Endothelial cell of umbilical vein (primary cell): ENCODE measurements at regions not wholly inside any gene's neighbourhood (a gene's known extent, or its start where the extent isn't known, plus 50 kb on each side); places are given as distances from the start of the nearest gene placed in this dataset.

Experiments used
- BruUV-seq: library from RNA; stranded (reverse); fragments of 400-500 nt; replicated peaks from 2 replicates; lab custom pipeline; 2021; lab: Mats Ljungman, UMichigan
- CTCF ChIA-PET: fragments of 300-600, 350-600 bp; sonication (Branson Sonifier 250); formaldehyde crosslinking; loops from one replicate; lab custom pipeline; 2021; ENCODE audit warnings: antibody characterized with exemption, inconsistent platforms; lab: Charles Lee
- POLR2A ChIA-PET: fragments of 300-600, 350-600 bp; sonication (Branson Sonifier 250); formaldehyde crosslinking; loops from one replicate; lab custom pipeline; 2021; ENCODE audit warnings: antibody characterized with exemption, inconsistent platforms; lab: Charles Lee
- DNase-seq: peaks from one replicate; pipeline ENCODE4 v3.0.0-alpha.2; 2011; ENCODE audit warnings: low read depth, low spot score
- FAIRE-seq: peaks from 2 replicates; lab custom pipeline; 2011; peaks lifted over from hg19 to GRCh38; lab: Jason Lieb, UNC
- H2AFZ ChIP-seq: 2 replicates; pipeline ENCODE4 v1.6.0; 2012; ENCODE audit warnings: low read depth, low read length, control low read depth, inconsistent platforms
- H3K27ac ChIP-seq: 2 replicates; pipeline ENCODE4 v1.5.1; 2011; ENCODE audit warnings: low read depth, mild to moderate bottlenecking, control low read depth, low read length, moderate library complexity; ENCODE audit not compliant: insufficient read depth
- H3K27me3 ChIP-seq, 2 experiments: 2 replicates each; pipeline versions ENCODE4 v1.6.0 to v1.6.1; 2011; ENCODE audit warnings: low read length in 2 of 2, mixed read lengths in 1 of 2; ENCODE audit not compliant: control insufficient read depth in 2 of 2, insufficient read depth in 2 of 2
- H3K36me3 ChIP-seq, 2 experiments: 2 replicates in 1 of 2; 3 replicates in 1 of 2; pipeline ENCODE4 v1.5.1; 2011; ENCODE audit warnings: low read length in 2 of 2, mild to moderate bottlenecking in 1 of 2, moderate library complexity in 1 of 2; ENCODE audit not compliant: control insufficient read depth in 2 of 2, insufficient read depth in 2 of 2; ENCODE audit errors: extremely low read depth in 1 of 2
- H3K4me1 ChIP-seq: 3 replicates; pipeline ENCODE4 v1.5.1; 2011; ENCODE audit warnings: mild to moderate bottlenecking, low read length; ENCODE audit not compliant: control insufficient read depth, insufficient read depth; ENCODE audit errors: extremely low read depth
- H3K4me2 ChIP-seq: 2 replicates; pipeline ENCODE4 v1.6.1; 2011; ENCODE audit warnings: low read length, control low read depth, mixed read lengths; ENCODE audit not compliant: insufficient read depth
- H3K4me3 ChIP-seq, 3 experiments: fragments of 200-600 bp in 1 of 3; sonication (generic), shearing (Covaris generic) in 1 of 3; replicated peaks in 1 of 3; 2 replicates each; pipeline ENCODE4 v1.5.1; 2011 to 2016; ENCODE audit warnings: control low read depth in 3 of 3, low read length in 3 of 3, mild to moderate bottlenecking in 2 of 3, inconsistent platforms in 1 of 3, low read depth in 1 of 3, moderate library complexity in 1 of 3; ENCODE audit not compliant: insufficient read depth in 1 of 3
- H3K79me2 ChIP-seq: 2 replicates; pipeline ENCODE4 v1.6.0; 2012; ENCODE audit warnings: low read length, inconsistent platforms; ENCODE audit not compliant: control insufficient read depth, insufficient read depth
- H3K9ac ChIP-seq: replicated peaks from 2 replicates; pipeline ENCODE3; 2011; ENCODE audit warnings: low read length, control low read depth; ENCODE audit not compliant: insufficient read depth; ENCODE audit errors: extremely low read depth
- H3K9me1 ChIP-seq: replicated peaks from 3 replicates; pipeline ENCODE4 v1.6.0; 2011; ENCODE audit warnings: mild to moderate bottlenecking, low read length; ENCODE audit not compliant: control insufficient read depth, insufficient read depth; ENCODE audit errors: extremely low read depth
- H3K9me3 ChIP-seq: replicated peaks from 2 replicates; pipeline ENCODE4 v1.5.1; 2012; ENCODE audit warnings: low read length, inconsistent platforms; ENCODE audit not compliant: control insufficient read depth, insufficient read depth
- H4K20me1 ChIP-seq: replicated peaks from 2 replicates; pipeline ENCODE3; 2011; ENCODE audit warnings: mild to moderate bottlenecking, low read length; ENCODE audit not compliant: control insufficient read depth, insufficient read depth; ENCODE audit errors: extremely low read depth
- CTCF ChIP-seq, 2 donors: IDR thresholded peaks; 1 replicate in 1 of 2; 2 replicates in 1 of 2; pipeline ENCODE4 v1.5.1; 2011; ENCODE audit warnings: low read length in 2 of 2, mild to moderate bottlenecking in 2 of 2, moderate library complexity in 2 of 2, control low read depth in 1 of 2, inconsistent platforms in 1 of 2, low read depth in 1 of 2; ENCODE audit not compliant: insufficient read depth in 1 of 2; ENCODE audit errors: extremely low read depth in 1 of 2
- EZH2 ChIP-seq: IDR thresholded peaks from 2 replicates; pipeline ENCODE4 v1.6.1; 2012; ENCODE audit warnings: borderline replicate concordance, low read depth, mild to moderate bottlenecking, moderate library complexity, low read length, inconsistent platforms; ENCODE audit not compliant: severe bottlenecking
- FOS ChIP-seq: IDR thresholded peaks from 2 replicates; pipeline ENCODE4 v1.6.1; 2011; ENCODE audit warnings: mild to moderate bottlenecking, low read length, moderate library complexity, borderline replicate concordance; ENCODE audit not compliant: insufficient read depth
- GATA2 ChIP-seq: IDR thresholded peaks from 2 replicates; pipeline ENCODE4 v1.7.0; 2011; ENCODE audit warnings: low read depth, mild to moderate bottlenecking, moderate library complexity, mixed read lengths, low read length; ENCODE audit not compliant: insufficient read length, insufficient read depth
- JUN ChIP-seq: IDR thresholded peaks from 2 replicates; pipeline ENCODE4 v1.6.1; 2011; ENCODE audit warnings: borderline replicate concordance, low read depth; ENCODE audit not compliant: insufficient read length, insufficient read depth
- MAX ChIP-seq: IDR thresholded peaks from 2 replicates; pipeline ENCODE4 v1.6.1; 2011; ENCODE audit not compliant: insufficient read depth, insufficient read length
- MYC ChIP-seq: IDR thresholded peaks from one replicate; pipeline ENCODE4 v1.6.1; 2011; ENCODE audit warnings: mild to moderate bottlenecking, low read depth, low read length
- POLR2A ChIP-seq: IDR thresholded peaks from 2 replicates; pipeline ENCODE4 v1.6.1; 2012; ENCODE audit warnings: low read depth, mild to moderate bottlenecking, control low read depth, low read length
- POLR2AphosphoS5 ChIP-seq: IDR thresholded peaks from 2 replicates; pipeline ENCODE4 v1.6.1; 2012; ENCODE audit warnings: low read depth, mild to moderate bottlenecking, control low read depth, low read length, moderate library complexity; ENCODE audit not compliant: insufficient read depth
- dilution Hi-C: fragments of 300-500 bp; cut with MboI; formaldehyde crosslinking; loops from one replicate; pipeline ENCODE4 v1.15.0; 2019; ENCODE audit warnings: low sequenced_read_pairs; ENCODE audit not compliant: extremely low pct_ligation_motif_present
- intact Hi-C: fragments of 100-400 bp; cut with micrococcal nuclease; formaldehyde crosslinking; loops from one replicate; pipeline ENCODE4 v1.10.0; 2022

- Histone ChIP-seq H3K4me2 (no peak overlapping the region), H3K27me3 (no peaks in the 10 kb centered on the region), H3K27ac (no peak overlapping the region), H3K9me1 (no peaks in the 10 kb centered on the region), H4K20me1 (no peaks in the 10 kb centered on the region), H3K9ac (no peak overlapping the region), H3K79me2 (no peaks in the 10 kb centered on the region), H3K9me3 (peaks cover 19% of the 10 kb centered on the region), H3K36me3 (no peaks in the 10 kb centered on the region), H2AFZ (no peak overlapping the region), H3K4me1 (no peaks in the 10 kb centered on the region), H3K4me3 (no peak overlapping the region)
- POLR2A ChIA-PET = no interaction called here
- no TSS peak for BruUV-seq
- CTCF ChIA-PET = no interaction called here
- intact Hi-C loops = no loop called here
- TF ChIP-seq POLR2A = no peak
- no peak for TF ChIP-seq MYC
- TF ChIP-seq FOS = no peak
- TF ChIP-seq CTCF (IDR thresholded peaks at IDR 0.05; ENCODE audit: extremely low read depth in 1 of 2, insufficient read depth in 1 of 2, low read depth in 1 of 2, low read length in 2 of 2) = no peak
- no peak for TF ChIP-seq POLR2AphosphoS5
- TF ChIP-seq GATA2 = no peak
- no peak for TF ChIP-seq JUN
- no peak for TF ChIP-seq EZH2
- TF ChIP-seq MAX = no peak
- no peak for FAIRE-seq
- dilution Hi-C loops = no loop called here
- DNase-seq = no peak
These were observed 937.6 kb downstream of the BRD1 start for GRCh38 chr22:48889887-48890692.
